Effector CD4-positive, alpha-beta T cell (primary cell): ENCODE measurements at regions not wholly inside any gene's neighbourhood (a gene's known extent, or its start where the extent isn't known, plus 50 kb on each side); places are given as distances from the start of the nearest gene placed in this dataset.

Source experiments
- DNase-seq: peaks from one replicate; pipeline ENCODE4 v3.0.0-alpha.2; 2020

GRCh38 chr6:151701911-151702562, 105.4 kb upstream of the ESR1 start:
- DNase-seq, result no peak

- DNase-seq, result no peak
Observed at GRCh38 chr6:151702851-151703658, 104.4 kb upstream of the ESR1 start.

GRCh38 chr6:151704383-151704782, 103.1 kb upstream of the ESR1 start:
- DNase-seq, result no peak

- no peak for DNase-seq
Observed at GRCh38 chr6:151705993-151706733, 101.3 kb upstream of the ESR1 start.

GRCh38 chr6:151709329-151709728, 98.2 kb upstream of the ESR1 start:
- DNase-seq, result no peak

GRCh38 chr6:151716526-151716932, 91.0 kb upstream of the ESR1 start:
- no peak for DNase-seq

- no peak for DNase-seq
Observed at GRCh38 chr6:151719070-151719469, 88.4 kb upstream of the ESR1 start.

- no peak for DNase-seq
Observed at GRCh38 chr6:151721146-151721545, 86.3 kb upstream of the ESR1 start.

- DNase-seq, result no peak
Observed at GRCh38 chr6:151721671-151722070, 85.8 kb upstream of the ESR1 start.

GRCh38 chr6:151722342-151722741, 85.1 kb upstream of the ESR1 start:
- DNase-seq, result no peak

- no peak for DNase-seq
Observed at GRCh38 chr6:151723152-151723551, 84.3 kb upstream of the ESR1 start.

- DNase-seq, result no peak
Observed at GRCh38 chr6:151729829-151730495, 77.5 kb upstream of the ESR1 start.

GRCh38 chr6:151730496-151730870, 77.0 kb upstream of the ESR1 start:
- no peak for DNase-seq

GRCh38 chr6:151731313-151731712, 76.2 kb upstream of the ESR1 start:
- DNase-seq, result no peak

- no peak for DNase-seq
Observed at GRCh38 chr6:151733680-151734320, 73.7 kb upstream of the ESR1 start.

GRCh38 chr6:151738267-151738666, 69.2 kb upstream of the ESR1 start:
- no peak for DNase-seq

GRCh38 chr6:151738960-151739359, 68.5 kb upstream of the ESR1 start:
- no peak for DNase-seq

- DNase-seq, result no peak
Observed at GRCh38 chr6:151740820-151741219, 66.7 kb upstream of the ESR1 start.

GRCh38 chr6:151747896-151748295, 59.6 kb upstream of the ESR1 start:
- DNase-seq, result no peak

- DNase-seq, result no peak
Observed at GRCh38 chr6:151749341-151749740, 58.1 kb upstream of the ESR1 start.

GRCh38 chr6:151753581-151753980, 53.9 kb upstream of the ESR1 start:
- no peak for DNase-seq

- DNase-seq, result no peak
Observed at GRCh38 chr6:151757506-151757955, 50.0 kb upstream of the ESR1 start.
